ENCODE measurements at regions not wholly inside any gene's neighbourhood (a gene's known extent, or its start where the extent isn't known, plus 50 kb on each side); places are given as distances from the start of the nearest gene placed in this dataset.
"Not testable (repeated sequence)": the region's sequence is repeated elsewhere in the genome, so short reads cannot be mapped to it uniquely, and the experiment has no call there.

GRCh38 chr1:21385022-21385421 is 54.9 kb upstream of the NBPF3 start:
- no peak for DNase-seq

GRCh38 chr1:21384620-21385019 is 55.3 kb upstream of the NBPF3 start:
- DNase-seq, result peak; percentile 71

- DNase-seq, result peak; percentile 57
These were observed 56.0 kb upstream of the NBPF3 start for GRCh38 chr1:21383785-21384401.

GRCh38 chr1:21381354-21381753 is 58.6 kb upstream of the NBPF3 start:
- DNase-seq, result no peak

- not testable (repeated sequence) for DNase-seq
These were observed 59.8 kb upstream of the NBPF3 start for GRCh38 chr1:21380147-21380546.

GRCh38 chr1:21379571-21379970 is 60.4 kb upstream of the NBPF3 start:
- DNase-seq, result no peak

- peak; percentile 58 for DNase-seq
These were observed 61.0 kb upstream of the NBPF3 start for GRCh38 chr1:21378705-21379494.

- DNase-seq, result no peak
These were observed 67.6 kb upstream of the NBPF3 start for GRCh38 chr1:21372383-21372782.

- DNase-seq, result no peak
These were observed 70.0 kb upstream of the NBPF3 start for GRCh38 chr1:21369905-21370304.

GRCh38 chr1:21368515-21369289 is 71.2 kb upstream of the NBPF3 start:
- peak; percentile 47 for DNase-seq

- DNase-seq, result not testable (repeated sequence)
These were observed 71.9 kb upstream of the NBPF3 start for GRCh38 chr1:21367973-21368514.

- DNase-seq, result no peak
These were observed 73.6 kb upstream of the NBPF3 start for GRCh38 chr1:21366288-21366687.

GRCh38 chr1:21365036-21365435 is 74.8 kb upstream of the ECE1 start:
- no peak for DNase-seq

- no peak for DNase-seq
These were observed 71.8 kb upstream of the ECE1 start for GRCh38 chr1:21362096-21362495.

- DNase-seq, result no peak
These were observed 71.2 kb upstream of the ECE1 start for GRCh38 chr1:21361506-21361905.

GRCh38 chr1:21357161-21357560 is 66.9 kb upstream of the ECE1 start:
- no peak for DNase-seq

- no peak for DNase-seq
These were observed 65.7 kb upstream of the ECE1 start for GRCh38 chr1:21355956-21356355.

- no peak for DNase-seq
These were observed 62.3 kb upstream of the ECE1 start for GRCh38 chr1:21352586-21352985.

- no peak for DNase-seq
These were observed 61.6 kb upstream of the ECE1 start for GRCh38 chr1:21351901-21352300.

- no peak for DNase-seq
These were observed 60.1 kb upstream of the ECE1 start for GRCh38 chr1:21350202-21350885.

GRCh38 chr1:21349693-21350092 is 59.4 kb upstream of the ECE1 start:
- DNase-seq, result no peak

GRCh38 chr1:21347072-21347581 is 56.9 kb upstream of the ECE1 start:
- DNase-seq, result no peak

Data from DMS79 (cell line).